ENCODE measurements at regions not wholly inside any gene's neighbourhood (a gene's known extent, or its start where the extent isn't known, plus 50 kb on each side); places are given as distances from the start of the nearest gene placed in this dataset.

GRCh38 chr12:83817730-83818129 is 1094.9 kb downstream of the SLC6A15 start:
- TF ChIP-seq CTCF (IDR thresholded peaks at IDR 0.05) (no peak), POLR2A (IDR thresholded peaks at IDR 0.05) (no peak)

Measured in right lobe of liver (tissue), 4 donors.